ENCODE measurements at regions not wholly inside any gene's neighbourhood (a gene's known extent, or its start where the extent isn't known, plus 50 kb on each side); places are given as distances from the start of the nearest gene placed in this dataset.

DNA sequence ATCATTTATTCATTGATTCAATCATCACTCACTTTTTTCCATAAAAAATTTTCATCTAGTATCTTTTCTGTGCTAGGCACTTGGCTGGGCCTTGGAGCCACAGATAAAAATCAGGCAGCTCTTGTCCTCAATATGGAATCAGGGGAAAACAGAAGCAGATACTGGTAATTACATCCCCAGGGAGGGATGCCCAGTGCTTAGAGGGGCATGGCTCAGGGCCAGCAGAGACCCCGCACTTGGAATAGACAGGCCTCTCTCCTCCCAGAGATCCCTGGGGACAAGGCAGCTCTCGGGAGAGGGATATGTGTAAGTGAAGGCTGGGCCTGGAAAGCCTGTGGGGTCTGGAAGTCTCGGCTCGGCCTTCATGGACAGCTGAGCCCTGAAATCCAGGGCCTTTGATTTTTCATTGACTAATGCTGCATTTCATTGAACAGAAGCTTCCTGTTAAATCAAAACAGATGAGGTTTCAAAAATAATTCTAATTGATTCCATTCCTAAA is 180.4 kb downstream of the FOXD2 start:
- no peaks in the 10 kb centered on the region for H3K9me2 ChIP-seq (replicated peaks; ENCODE audit: low read depth, low read length)
- H2AFZ ChIP-seq (ENCODE audit: low read length), result no peak overlapping the region
- no peak overlapping the region for H3K4me2 ChIP-seq (ENCODE audit: low read depth, low read length, poor library complexity, severe bottlenecking)
- H3K36me3 ChIP-seq (ENCODE audit: insufficient read depth, low read length), result no peaks in the 10 kb centered on the region
- no peaks in the 10 kb centered on the region for H3K27me3 ChIP-seq (ENCODE audit: insufficient read depth, low read length, poor library complexity, severe bottlenecking)
- H3F3A ChIP-seq (ENCODE audit: low read depth), result no peaks in the 10 kb centered on the region
- TF ChIP-seq, protein P1, sequence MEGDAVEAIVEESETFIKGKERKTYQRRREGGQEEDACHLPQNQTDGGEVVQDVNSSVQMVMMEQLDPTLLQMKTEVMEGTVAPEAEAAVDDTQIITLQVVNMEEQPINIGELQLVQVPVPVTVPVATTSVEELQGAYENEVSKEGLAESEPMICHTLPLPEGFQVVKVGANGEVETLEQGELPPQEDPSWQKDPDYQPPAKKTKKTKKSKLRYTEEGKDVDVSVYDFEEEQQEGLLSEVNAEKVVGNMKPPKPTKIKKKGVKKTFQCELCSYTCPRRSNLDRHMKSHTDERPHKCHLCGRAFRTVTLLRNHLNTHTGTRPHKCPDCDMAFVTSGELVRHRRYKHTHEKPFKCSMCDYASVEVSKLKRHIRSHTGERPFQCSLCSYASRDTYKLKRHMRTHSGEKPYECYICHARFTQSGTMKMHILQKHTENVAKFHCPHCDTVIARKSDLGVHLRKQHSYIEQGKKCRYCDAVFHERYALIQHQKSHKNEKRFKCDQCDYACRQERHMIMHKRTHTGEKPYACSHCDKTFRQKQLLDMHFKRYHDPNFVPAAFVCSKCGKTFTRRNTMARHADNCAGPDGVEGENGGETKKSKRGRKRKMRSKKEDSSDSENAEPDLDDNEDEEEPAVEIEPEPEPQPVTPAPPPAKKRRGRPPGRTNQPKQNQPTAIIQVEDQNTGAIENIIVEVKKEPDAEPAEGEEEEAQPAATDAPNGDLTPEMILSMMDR (conservative IDR thresholded peaks at IDR 0.05; ENCODE audit: low read length), result no peak
- no peak for TF ChIP-seq EZH2phosphoT487 (IDR thresholded peaks at IDR 0.05; ENCODE audit: borderline replicate concordance)
- no peaks in the 10 kb centered on the region for H3K4me1 ChIP-seq (ENCODE audit: insufficient read depth, low read length, poor library complexity, severe bottlenecking)
- H4K20me1 ChIP-seq (ENCODE audit: insufficient read depth, low read length, poor library complexity, severe bottlenecking), result no peaks in the 10 kb centered on the region
- H3K4me3 ChIP-seq (ENCODE audit: low read length, poor library complexity, severe bottlenecking), result no peak overlapping the region
- H3K79me2 ChIP-seq (ENCODE audit: insufficient read depth, low read length), result no peaks in the 10 kb centered on the region
- no peaks in the 10 kb centered on the region for H3K9me3 ChIP-seq (ENCODE audit: insufficient read depth, low read depth, low read length)
- no peak overlapping the region for H3K9ac ChIP-seq (ENCODE audit: low read depth, low read length, poor library complexity, severe bottlenecking)

DNA sequence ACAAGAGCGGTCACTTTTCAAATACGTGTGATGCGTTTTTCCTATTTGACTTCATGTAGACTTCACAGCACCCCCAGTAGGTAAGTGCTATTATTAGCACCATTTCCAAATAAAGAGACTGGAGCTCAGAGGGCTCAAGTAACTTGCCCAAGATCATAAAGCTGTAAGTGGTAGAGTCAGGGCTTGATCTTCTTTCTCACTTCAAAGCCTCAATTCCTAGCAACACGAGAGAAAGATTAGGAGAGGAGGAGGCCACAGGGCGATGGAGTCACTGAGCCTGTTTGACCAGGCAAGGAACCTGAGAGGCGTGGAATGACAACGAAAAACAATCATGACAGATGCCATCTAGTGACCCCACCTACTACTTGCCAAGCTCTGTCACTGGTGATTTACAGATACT is 181.0 kb downstream of the FOXD2 start:
- Histone ChIP-seq H3K9me2 (replicated peaks; ENCODE audit: low read depth, low read length) (no peaks in the 10 kb centered on the region), H4K20me1 (ENCODE audit: insufficient read depth, low read length, poor library complexity, severe bottlenecking) (no peaks in the 10 kb centered on the region), H3K4me1 (ENCODE audit: insufficient read depth, low read length, poor library complexity, severe bottlenecking) (no peaks in the 10 kb centered on the region), H2AFZ (ENCODE audit: low read length) (no peak overlapping the region), H3K9ac (ENCODE audit: low read depth, low read length, poor library complexity, severe bottlenecking) (no peak overlapping the region), H3K4me3 (ENCODE audit: low read length, poor library complexity, severe bottlenecking) (no peak overlapping the region), H3K9me3 (ENCODE audit: insufficient read depth, low read depth, low read length) (no peaks in the 10 kb centered on the region), H3F3A (ENCODE audit: low read depth) (no peaks in the 10 kb centered on the region), H3K27me3 (ENCODE audit: insufficient read depth, low read length, poor library complexity, severe bottlenecking) (no peaks in the 10 kb centered on the region), H3K79me2 (ENCODE audit: insufficient read depth, low read length) (no peaks in the 10 kb centered on the region), H3K36me3 (ENCODE audit: insufficient read depth, low read length) (no peaks in the 10 kb centered on the region), H3K4me2 (ENCODE audit: low read depth, low read length, poor library complexity, severe bottlenecking) (no peak overlapping the region)
- TF ChIP-seq, protein P1 (conservative IDR thresholded peaks at IDR 0.05; ENCODE audit: low read length), result no peak
- TF ChIP-seq EZH2phosphoT487 (IDR thresholded peaks at IDR 0.05; ENCODE audit: borderline replicate concordance), result no peak

DNA sequence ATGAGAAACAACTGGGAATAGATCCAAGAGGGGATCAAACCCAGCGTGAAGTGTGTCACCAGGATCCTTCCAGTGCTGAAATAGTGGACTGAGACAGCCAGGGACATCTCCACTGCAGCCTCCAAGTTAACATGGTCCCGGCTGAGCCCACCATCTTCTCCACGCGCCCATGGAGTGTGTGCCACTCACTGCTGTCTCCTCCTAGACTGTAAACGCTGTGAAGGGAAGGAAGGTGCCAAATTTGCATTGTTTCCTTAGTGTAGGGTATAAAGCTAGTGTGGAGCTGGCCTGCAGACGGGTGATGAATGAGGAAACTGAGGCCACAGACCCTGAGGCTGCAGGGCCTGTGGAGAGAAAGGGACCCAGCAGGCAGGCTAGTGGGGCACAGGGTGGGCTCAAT is 183.6 kb downstream of the FOXD2 start:
- Histone ChIP-seq H3K9me2 (replicated peaks; ENCODE audit: low read depth, low read length) (no peaks in the 10 kb centered on the region), H3K79me2 (ENCODE audit: insufficient read depth, low read length) (no peaks in the 10 kb centered on the region), H3F3A (ENCODE audit: low read depth) (no peaks in the 10 kb centered on the region), H3K4me1 (ENCODE audit: insufficient read depth, low read length, poor library complexity, severe bottlenecking) (no peaks in the 10 kb centered on the region), H3K36me3 (ENCODE audit: insufficient read depth, low read length) (no peaks in the 10 kb centered on the region), H4K20me1 (ENCODE audit: insufficient read depth, low read length, poor library complexity, severe bottlenecking) (no peaks in the 10 kb centered on the region), H2AFZ (ENCODE audit: low read length) (no peak overlapping the region), H3K9me3 (ENCODE audit: insufficient read depth, low read depth, low read length) (no peaks in the 10 kb centered on the region), H3K27me3 (ENCODE audit: insufficient read depth, low read length, poor library complexity, severe bottlenecking) (no peaks in the 10 kb centered on the region), H3K9ac (ENCODE audit: low read depth, low read length, poor library complexity, severe bottlenecking) (no peak overlapping the region), H3K4me3 (ENCODE audit: low read length, poor library complexity, severe bottlenecking) (no peak overlapping the region), H3K4me2 (ENCODE audit: low read depth, low read length, poor library complexity, severe bottlenecking) (no peak overlapping the region)
- TF ChIP-seq, protein P1 (conservative IDR thresholded peaks at IDR 0.05; ENCODE audit: low read length), result no peak
- no peak for TF ChIP-seq EZH2phosphoT487 (IDR thresholded peaks at IDR 0.05; ENCODE audit: borderline replicate concordance)

Measured in Loucy (cell line).